ENCODE measurements at regions not wholly inside any gene's neighbourhood (a gene's known extent, or its start where the extent isn't known, plus 50 kb on each side); places are given as distances from the start of the nearest gene placed in this dataset.

GRCh38 chr7:145737617-145738016 is 379.0 kb upstream of the CNTNAP2 start:
- Histone ChIP-seq H2BK120ac (ENCODE audit: low read depth, low read length) (no peak overlapping the region), H3K27ac (ENCODE audit: insufficient read depth, low read length) (no peak overlapping the region), H3K18ac (ENCODE audit: low read depth, low read length) (no peak overlapping the region), H3K56ac (ENCODE audit: extremely low read depth, insufficient read depth, low read length) (no peak overlapping the region), H3K79me1 (ENCODE audit: low read depth in 1 of 2, low read length in 2 of 2) (no peaks in the 10 kb centered on the region), H3K4ac (ENCODE audit: low read depth, low read length) (no peak overlapping the region), H4K20me1 (ENCODE audit: insufficient read depth, low read length) (no peaks in the 10 kb centered on the region), H2BK20ac (ENCODE audit: low read depth, low read length) (no peak overlapping the region), H2AK5ac (ENCODE audit: low read depth, low read length) (no peak overlapping the region), H3K9ac (ENCODE audit: low read depth, low read length) (no peak overlapping the region), H3K4me3 (ENCODE audit: insufficient read depth, low read depth, low read length) (no peak overlapping the region), H3K4me1 (ENCODE audit: control insufficient read depth, insufficient read depth, low read length) (no peaks in the 10 kb centered on the region), H3K9me1 (ENCODE audit: insufficient read depth, low read length) (no peaks in the 10 kb centered on the region), H4K8ac (ENCODE audit: low read depth in 2 of 2, low read length in 2 of 2) (no peak overlapping the region), H2AK9ac (replicated peaks; ENCODE audit: low read depth, low read length, poor library complexity) (no peak overlapping the region), H3K9me3 (ENCODE audit: control insufficient read depth, insufficient read depth, low read length) (0 out of 2 replicates have a peak, but pooled peaks cover 1% of the 10 kb centered on the region), H2BK5ac (ENCODE audit: low read depth, low read length, poor library complexity, severe bottlenecking) (no peak overlapping the region), H3K4me2 (ENCODE audit: low read depth, low read length) (no peak overlapping the region), H4K91ac (ENCODE audit: insufficient read depth, low read depth, low read length) (no peak overlapping the region), H2AFZ (replicated peaks; ENCODE audit: low read length, poor library complexity) (no peak overlapping the region), H3K14ac (replicated peaks; ENCODE audit: low read depth, low read length) (no peak overlapping the region), H3K27me3 (ENCODE audit: control insufficient read depth, insufficient read depth, low read length) (no peaks in the 10 kb centered on the region), H3K36me3 (ENCODE audit: control insufficient read depth, insufficient read depth, low read length) (no peaks in the 10 kb centered on the region), H4K5ac (ENCODE audit: low read depth, low read length) (no peak overlapping the region), H3K23ac (ENCODE audit: low read depth, low read length) (no peak overlapping the region), H2BK15ac (ENCODE audit: low read depth, low read length) (no peak overlapping the region)
- TF ChIP-seq BHLHE40 (IDR thresholded peaks at IDR 0.05; ENCODE audit: low read depth, low read length) (no peak), SMC3 (IDR thresholded peaks at IDR 0.05; ENCODE audit: low read depth, low read length) (no peak), RFX5 (IDR thresholded peaks at IDR 0.05; ENCODE audit: low read depth, low read length) (no peak), CEBPB (IDR thresholded peaks at IDR 0.05; ENCODE audit: low read depth, low read length) (no peak), ELK1 (IDR thresholded peaks at IDR 0.05; ENCODE audit: borderline replicate concordance, low read depth, low read length) (no peak), FOS (IDR thresholded peaks at IDR 0.05; ENCODE audit: low read depth, low read length) (no peak), USF2 (IDR thresholded peaks at IDR 0.05; ENCODE audit: low read depth, low read length) (no peak), CTCF (conservative IDR thresholded peaks at IDR 0.05; ENCODE audit: low read depth, low read length) (no peak), NFE2L2 (IDR thresholded peaks at IDR 0.05; ENCODE audit: low read depth, low read length) (no peak), MAFK (IDR thresholded peaks at IDR 0.05; ENCODE audit: low read depth, low read length) (no peak), MAZ (IDR thresholded peaks at IDR 0.05; ENCODE audit: borderline replicate concordance, low read depth, low read length) (no peak), CHD1 (IDR thresholded peaks at IDR 0.05; ENCODE audit: low read depth, low read length) (no peak), MXI1 (IDR thresholded peaks at IDR 0.05; ENCODE audit: borderline replicate concordance, low read depth, low read length) (no peak), RAD21 (IDR thresholded peaks at IDR 0.05; ENCODE audit: low read length) (no peak), POLR2A (IDR thresholded peaks at IDR 0.05; ENCODE audit: low read depth, low read length) (no peak), RCOR1 (IDR thresholded peaks at IDR 0.05; ENCODE audit: insufficient replicate concordance, low read length) (no peak)
- no TSS peak for BruUV-seq (replicated peaks)
- POLR2A ChIA-PET (ENCODE audit: unreplicated experiment), result no interaction called here
- ATAC-seq (ENCODE audit: low read depth) (no peak), DNase-seq (no peak)
- CTCF ChIA-PET, result no interaction called here
- no CpG with 5 or more reads among the region's 2 CpGs for WGBS, 2 experiments (ENCODE audit: extremely low coverage in 2 of 2, insufficient read length in 1 of 2)
- intact Hi-C loops (cut with micrococcal nuclease) (no loop called here), dilution Hi-C loops (cut with HindIII; ENCODE audit: low sequenced_read_pairs, unreplicated experiment) (no loop called here), in situ Hi-C loops (cut with MboI; ENCODE audit: low sequenced_read_pairs) (no loop called here)

Measured in IMR-90 (cell line).